IPS-15b (cell line): ENCODE measurements at regions not wholly inside any gene's neighbourhood (a gene's known extent, or its start where the extent isn't known, plus 50 kb on each side); places are given as distances from the start of the nearest gene placed in this dataset.
"Not testable (repeated sequence)": the region's sequence is repeated elsewhere in the genome, so short reads cannot be mapped to it uniquely, and the experiment has no call there.

Experiments
- H3K27me3 ChIP-seq: one replicate; pipeline ENCODE4 v1.6.1; 2013; ENCODE audit warnings: low read length; ENCODE audit not compliant: control insufficient read depth, insufficient read depth
- H3K36me3 ChIP-seq: one replicate; pipeline ENCODE4 v1.6.1; 2013; ENCODE audit warnings: low read length; ENCODE audit not compliant: control insufficient read depth, insufficient read depth
- H3K4me1 ChIP-seq: one replicate; pipeline ENCODE4 v1.6.1; 2013; ENCODE audit warnings: mild to moderate bottlenecking, low read length; ENCODE audit not compliant: control insufficient read depth, insufficient read depth
- H3K4me3 ChIP-seq: one replicate; pipeline ENCODE4 v1.5.1; 2013; ENCODE audit warnings: low read depth, low read length
- H3K9ac ChIP-seq: one replicate; pipeline ENCODE4 v1.6.1; 2013; ENCODE audit warnings: low read depth, mild to moderate bottlenecking, low read length
- H3K9me3 ChIP-seq: one replicate; pipeline ENCODE4 v1.6.1; 2013; ENCODE audit warnings: mild to moderate bottlenecking, low read length; ENCODE audit not compliant: control insufficient read depth, insufficient read depth

- Histone ChIP-seq H3K4me3 (no peak overlapping the region), H3K36me3 (no peaks in the 10 kb centered on the region), H3K4me1 (peaks cover 3% of the 10 kb centered on the region), H3K27me3 (no peaks in the 10 kb centered on the region), H3K9ac (no peak overlapping the region), H3K9me3 (no peaks in the 10 kb centered on the region)
Measured at GRCh38 chr14:22264759-22265158, 324.3 kb downstream of the DAD1 start.

GRCh38 chr14:22263961-22264360 is 325.1 kb downstream of the DAD1 start:
- Histone ChIP-seq H3K27me3 (no peaks in the 10 kb centered on the region), H3K9ac (no peak overlapping the region), H3K4me1 (peaks cover 3% of the 10 kb centered on the region), H3K9me3 (no peaks in the 10 kb centered on the region), H3K36me3 (no peaks in the 10 kb centered on the region), H3K4me3 (no peak overlapping the region)

- H3K27me3 ChIP-seq: no peaks in the 10 kb centered on the region
- no peaks in the 10 kb centered on the region for H3K9me3 ChIP-seq
- H3K4me1 ChIP-seq: peaks cover 3% of the 10 kb centered on the region
Measured at GRCh38 chr14:22262881-22263280, 326.1 kb downstream of the DAD1 start.

GRCh38 chr14:22255017-22255950 is 333.7 kb downstream of the DAD1 start:
- no peaks in the 10 kb centered on the region for H3K9me3 ChIP-seq
- H3K4me3 ChIP-seq: no peak overlapping the region
- no peaks in the 10 kb centered on the region for H3K36me3 ChIP-seq
- H3K4me1 ChIP-seq: no peaks in the 10 kb centered on the region
- no peaks in the 10 kb centered on the region for H3K27me3 ChIP-seq
- no peak overlapping the region for H3K9ac ChIP-seq

More at GRCh38 chr14:22262881-22263280, 326.1 kb downstream of the DAD1 start:
- no peak overlapping the region for H3K4me3 ChIP-seq
- H3K9ac ChIP-seq: no peak overlapping the region
- no peaks in the 10 kb centered on the region for H3K36me3 ChIP-seq

- Histone ChIP-seq H3K4me3 (no peak overlapping the region), H3K27me3 (no peaks in the 10 kb centered on the region), H3K4me1 (no peaks in the 10 kb centered on the region), H3K9me3 (no peaks in the 10 kb centered on the region), H3K36me3 (no peaks in the 10 kb centered on the region), H3K9ac (no peak overlapping the region)
Measured at GRCh38 chr14:22252686-22253085, 336.3 kb downstream of the DAD1 start.

- Histone ChIP-seq H3K27me3 (no peaks in the 10 kb centered on the region), H3K9ac (no peak overlapping the region), H3K4me1 (no peaks in the 10 kb centered on the region), H3K36me3 (no peaks in the 10 kb centered on the region), H3K9me3 (no peaks in the 10 kb centered on the region), H3K4me3 (no peak overlapping the region)
Measured at GRCh38 chr14:22251090-22251489, 337.9 kb downstream of the DAD1 start.

GRCh38 chr14:22249770-22250169 is 339.3 kb downstream of the DAD1 start:
- H3K4me3 ChIP-seq: no peak overlapping the region
- H3K9ac ChIP-seq: no peak overlapping the region
- no peaks in the 10 kb centered on the region for H3K9me3 ChIP-seq
- H3K4me1 ChIP-seq: peaks cover 2% of the 10 kb centered on the region
- no peaks in the 10 kb centered on the region for H3K36me3 ChIP-seq
- no peaks in the 10 kb centered on the region for H3K27me3 ChIP-seq

GRCh38 chr14:22243971-22244581 is 344.9 kb downstream of the DAD1 start:
- Histone ChIP-seq H3K27me3 (no peaks in the 10 kb centered on the region), H3K4me1 (peaks cover 2% of the 10 kb centered on the region), H3K9ac (no peak overlapping the region), H3K36me3 (no peaks in the 10 kb centered on the region), H3K4me3 (no peak overlapping the region), H3K9me3 (no peaks in the 10 kb centered on the region)

- not testable (repeated sequence) for H3K9me3 ChIP-seq, H3K4me3 ChIP-seq, H3K4me1 ChIP-seq, H3K36me3 ChIP-seq, H3K27me3 ChIP-seq, H3K9ac ChIP-seq
Measured at GRCh38 chr14:22238320-22238719, 350.7 kb downstream of the DAD1 start.

GRCh38 chr14:22233377-22233776 is 355.6 kb downstream of the DAD1 start:
- no peak overlapping the region for H3K4me3 ChIP-seq

GRCh38 chr14:22232933-22233332 is 356.1 kb downstream of the DAD1 start:
- H3K4me1 ChIP-seq: no peaks in the 10 kb centered on the region
- no peaks in the 10 kb centered on the region for H3K27me3 ChIP-seq
- H3K36me3 ChIP-seq: no peaks in the 10 kb centered on the region
- H3K9ac ChIP-seq: no peak overlapping the region
- H3K4me3 ChIP-seq: no peak overlapping the region
- H3K9me3 ChIP-seq: peaks cover 11% of the 10 kb centered on the region

More at GRCh38 chr14:22233377-22233776, 355.6 kb downstream of the DAD1 start:
- H3K9me3 ChIP-seq: peaks cover 11% of the 10 kb centered on the region
- H3K36me3 ChIP-seq: no peaks in the 10 kb centered on the region
- H3K4me1 ChIP-seq: no peaks in the 10 kb centered on the region
- H3K27me3 ChIP-seq: no peaks in the 10 kb centered on the region
- no peak overlapping the region for H3K9ac ChIP-seq

GRCh38 chr14:22232486-22232885 is 356.5 kb downstream of the DAD1 start:
- no peak overlapping the region for H3K9ac ChIP-seq
- no peaks in the 10 kb centered on the region for H3K27me3 ChIP-seq
- no peak overlapping the region for H3K4me3 ChIP-seq
- H3K36me3 ChIP-seq: no peaks in the 10 kb centered on the region
- peaks cover 11% of the 10 kb centered on the region for H3K9me3 ChIP-seq
- H3K4me1 ChIP-seq: no peaks in the 10 kb centered on the region
